ENCODE measurements at regions not wholly inside any gene's neighbourhood (a gene's known extent, or its start where the extent isn't known, plus 50 kb on each side); places are given as distances from the start of the nearest gene placed in this dataset.

- DNase-seq, result no peak
Measured at GRCh38 chr2:192267484-192267883, 72.8 kb upstream of the TMEFF2 start.

GRCh38 chr2:192265751-192266150, 71.0 kb upstream of the TMEFF2 start:
- DNase-seq, result no peak

GRCh38 chr2:192254444-192254843, 59.7 kb upstream of the TMEFF2 start:
- DNase-seq, result no peak

GRCh38 chr2:192253692-192254091, 59.0 kb upstream of the TMEFF2 start:
- DNase-seq, result no peak

GRCh38 chr2:192250961-192251360, 56.2 kb upstream of the TMEFF2 start:
- no peak for DNase-seq

- DNase-seq, result no peak
Measured at GRCh38 chr2:192247456-192247855, 52.7 kb upstream of the TMEFF2 start.

GRCh38 chr2:192246297-192246696, 51.6 kb upstream of the TMEFF2 start:
- DNase-seq, result no peak

GRCh38 chr2:192245329-192245728, 50.6 kb upstream of the TMEFF2 start:
- DNase-seq, result no peak
